Liver (tissue), 3 donors: ENCODE measurements at regions not wholly inside any gene's neighbourhood (a gene's known extent, or its start where the extent isn't known, plus 50 kb on each side); places are given as distances from the start of the nearest gene placed in this dataset.

Experiments
- ATF3 ChIP-seq: IDR thresholded peaks from 2 replicates; pipeline ENCODE4 v1.6.1; 2016; ENCODE audit warnings: antibody characterized with exemption
- CTCF ChIP-seq: fragments of 150-350 bp; IDR thresholded peaks from 2 replicates; pipeline ENCODE4 v1.5.1; 2017; ENCODE audit warnings: improper control_type of control experiment, low read depth, low read length; ENCODE audit not compliant: missing input control
- HNF4A ChIP-seq, 2 donors: conservative IDR thresholded peaks; 2 replicates each; pipeline ENCODE4 v1.6.1; 2016; ENCODE audit warnings: antibody characterized with exemption in 2 of 2, mild to moderate bottlenecking in 2 of 2
- JUND ChIP-seq, 2 donors: IDR thresholded peaks; 2 replicates each; pipeline ENCODE4 v1.6.1; 2016; ENCODE audit warnings: antibody characterized with exemption in 2 of 2
- RAD21 ChIP-seq, 2 donors: IDR thresholded peaks; 2 replicates each; pipeline ENCODE4 v1.6.1; 2016; ENCODE audit warnings: antibody characterized with exemption in 2 of 2, mild to moderate bottlenecking in 2 of 2
- REST ChIP-seq: IDR thresholded peaks from 2 replicates; pipeline ENCODE4 v1.6.1; 2016; ENCODE audit warnings: antibody characterized with exemption, mild to moderate bottlenecking
- SP1 ChIP-seq: IDR thresholded peaks from 2 replicates; pipeline ENCODE4 v1.6.1; 2018; ENCODE audit warnings: antibody characterized with exemption, mild to moderate bottlenecking
- TAF1 ChIP-seq: conservative IDR thresholded peaks from 2 replicates; pipeline ENCODE4 v1.6.1; 2016; ENCODE audit warnings: antibody characterized with exemption, mild to moderate bottlenecking
- YY1 ChIP-seq: IDR thresholded peaks from 2 replicates; pipeline ENCODE4 v1.6.1; 2016; ENCODE audit warnings: antibody characterized with exemption, mild to moderate bottlenecking
- ZBTB33 ChIP-seq: IDR thresholded peaks from 2 replicates; pipeline ENCODE4 v1.6.1; 2016; ENCODE audit warnings: antibody characterized with exemption
- donor health status: healthy.
- donor health status: healthy.

- TF ChIP-seq CTCF (no peak), REST (no peak), JUND (IDR thresholded peaks at IDR 0.05) (no peak), YY1 (no peak), ATF3 (no peak), RAD21 (IDR thresholded peaks at IDR 0.05) (no peak), SP1 (no peak), TAF1 (no peak), HNF4A (conservative IDR thresholded peaks at IDR 0.05) (no peak), ZBTB33 (no peak)
Measured at GRCh38 chr2:236816197-236817170, 246.9 kb downstream of the ACKR3 start.
